ENCODE measurements at regions not wholly inside any gene's neighbourhood (a gene's known extent, or its start where the extent isn't known, plus 50 kb on each side); places are given as distances from the start of the nearest gene placed in this dataset.

DNA sequence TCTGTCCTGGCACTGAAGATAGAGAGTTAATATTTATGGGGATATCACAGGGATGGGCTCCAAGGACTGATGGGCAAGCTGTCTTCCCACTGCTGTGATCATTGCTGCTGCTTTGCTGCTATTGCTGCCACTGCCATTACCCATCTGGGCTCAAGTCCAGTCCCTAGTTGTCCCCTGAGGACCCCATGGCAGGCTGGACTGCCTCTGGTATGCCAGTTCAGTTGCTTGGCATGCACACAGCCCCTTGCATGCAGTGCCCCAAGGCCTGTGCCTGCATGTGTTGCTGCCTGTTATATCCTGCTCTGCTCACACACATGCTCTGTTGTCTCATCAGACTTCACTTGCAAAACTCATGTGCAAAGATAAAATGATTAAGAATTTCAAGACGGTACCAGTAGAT is 109.5 kb downstream of the ADRA2A start:
- CTCF ChIA-PET = no interaction called here
- ATAC-seq = no peak
- POLR2A ChIA-PET = no interaction called here
- no peak overlapping the region for H3K4me3 ChIP-seq
- no peak for DNase-seq (ENCODE audit: low read depth in 1 of 2, low spot score in 1 of 2)
- H3K27ac ChIP-seq = no peak overlapping the region
- WGBS (ENCODE audit: missing lambda C conversion rate) = 13% methylated on average over 1 of the region's 1 CpG
- TF ChIP-seq NFE2L2 (conservative IDR thresholded peaks at IDR 0.05; ENCODE audit: low read length) (no peak), CHD4 (IDR thresholded peaks at IDR 0.05; ENCODE audit: borderline replicate concordance) (no peak), TP53 (CRISPR knock-in tag; IDR thresholded peaks at IDR 0.05) (no peak), PHF8 (IDR thresholded peaks at IDR 0.05; ENCODE audit: borderline replicate concordance, low read depth) (no peak), NR3C1 (IDR thresholded peaks at IDR 0.05) (no peak), NPAS2 (CRISPR knock-in tag; IDR thresholded peaks at IDR 0.05; ENCODE audit: borderline replicate concordance) (no peak), JUN (IDR thresholded peaks at IDR 0.05) (no peak), MAZ (IDR thresholded peaks at IDR 0.05; ENCODE audit: borderline replicate concordance, low read depth, low read length) (no peak), FOXS1 (CRISPR knock-in tag; IDR thresholded peaks at IDR 0.05) (no peak), FOSB (CRISPR knock-in tag; IDR thresholded peaks at IDR 0.05) (no peak), BCL3 (IDR thresholded peaks at IDR 0.05) (no peak), GATA3 (IDR thresholded peaks at IDR 0.05; ENCODE audit: borderline replicate concordance) (no peak), FOSL2 (IDR thresholded peaks at IDR 0.05) (no peak), FOSL2 (CRISPR knock-in tag; IDR thresholded peaks at IDR 0.05) (no peak), PBX3 (IDR thresholded peaks at IDR 0.05) (no peak), EHMT2 (IDR thresholded peaks at IDR 0.05; ENCODE audit: low read depth) (no peak), RFX5 (IDR thresholded peaks at IDR 0.05) (no peak), EHF (CRISPR knock-in tag; IDR thresholded peaks at IDR 0.05) (no peak)
- TF ChIP-seq, protein P1, sequence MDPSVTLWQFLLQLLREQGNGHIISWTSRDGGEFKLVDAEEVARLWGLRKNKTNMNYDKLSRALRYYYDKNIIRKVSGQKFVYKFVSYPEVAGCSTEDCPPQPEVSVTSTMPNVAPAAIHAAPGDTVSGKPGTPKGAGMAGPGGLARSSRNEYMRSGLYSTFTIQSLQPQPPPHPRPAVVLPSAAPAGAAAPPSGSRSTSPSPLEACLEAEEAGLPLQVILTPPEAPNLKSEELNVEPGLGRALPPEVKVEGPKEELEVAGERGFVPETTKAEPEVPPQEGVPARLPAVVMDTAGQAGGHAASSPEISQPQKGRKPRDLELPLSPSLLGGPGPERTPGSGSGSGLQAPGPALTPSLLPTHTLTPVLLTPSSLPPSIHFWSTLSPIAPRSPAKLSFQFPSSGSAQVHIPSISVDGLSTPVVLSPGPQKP (IDR thresholded peaks at IDR 0.05; ENCODE audit: low read depth, low read length) = no peak
- no peaks in the 10 kb centered on the region for H3K4me1 ChIP-seq
- H3K4me2 ChIP-seq = no peak overlapping the region
- no peaks in the 10 kb centered on the region for H3K9me3 ChIP-seq
- no peak for FAIRE-seq

DNA sequence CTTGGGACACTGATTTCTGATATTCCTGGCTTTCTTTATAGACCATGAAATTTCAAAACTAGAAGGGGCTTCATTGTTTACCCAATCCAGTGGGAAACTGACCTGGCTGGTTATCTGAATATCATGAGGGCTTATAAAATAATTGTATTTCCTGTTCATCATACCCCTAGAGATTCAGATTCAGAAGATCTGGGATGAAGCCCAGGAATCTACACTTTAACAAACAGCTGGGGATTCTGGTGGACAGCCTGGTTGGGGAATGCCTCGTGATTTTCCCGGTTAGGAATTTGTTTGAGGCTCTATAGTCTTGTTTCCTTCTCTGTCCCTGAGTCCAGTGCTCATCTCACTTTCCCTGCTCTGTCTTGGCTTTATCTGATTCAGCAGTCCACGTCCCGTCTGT is 110.3 kb downstream of the ADRA2A start:
- Histone ChIP-seq H3K4me1 (no peaks in the 10 kb centered on the region), H3K4me2 (no peak overlapping the region), H3K4me3 (no peak overlapping the region), H3K27ac (no peak overlapping the region), H3K9me3 (no peaks in the 10 kb centered on the region)
- no peak for ATAC-seq
- WGBS (ENCODE audit: missing lambda C conversion rate) = 1% methylated on average over 4 of the region's 4 CpGs
- CTCF ChIA-PET = no interaction called here
- no peak for FAIRE-seq
- POLR2A ChIA-PET = no interaction called here
- TF ChIP-seq CHD4 (IDR thresholded peaks at IDR 0.05; ENCODE audit: borderline replicate concordance) = no peak
- no peak for TF ChIP-seq ZSCAN20 (CRISPR knock-in tag; IDR thresholded peaks at IDR 0.05)
- TF ChIP-seq HOXB13 (CRISPR knock-in tag; IDR thresholded peaks at IDR 0.05; ENCODE audit: low read depth) = no peak
- TF ChIP-seq CEBPB (IDR thresholded peaks at IDR 0.05) = no peak
- TF ChIP-seq POLR2A (IDR thresholded peaks at IDR 0.05; ENCODE audit: low read length) = no peak
- TF ChIP-seq, protein P2, sequence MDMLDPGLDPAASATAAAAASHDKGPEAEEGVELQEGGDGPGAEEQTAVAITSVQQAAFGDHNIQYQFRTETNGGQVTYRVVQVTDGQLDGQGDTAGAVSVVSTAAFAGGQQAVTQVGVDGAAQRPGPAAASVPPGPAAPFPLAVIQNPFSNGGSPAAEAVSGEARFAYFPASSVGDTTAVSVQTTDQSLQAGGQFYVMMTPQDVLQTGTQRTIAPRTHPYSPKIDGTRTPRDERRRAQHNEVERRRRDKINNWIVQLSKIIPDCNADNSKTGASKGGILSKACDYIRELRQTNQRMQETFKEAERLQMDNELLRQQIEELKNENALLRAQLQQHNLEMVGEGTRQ (IDR thresholded peaks at IDR 0.05) = no peak
- TF ChIP-seq TFCP2L1 (CRISPR knock-in tag; IDR thresholded peaks at IDR 0.05) = no peak
- no peak for TF ChIP-seq CBX8 (IDR thresholded peaks at IDR 0.05)
- TF ChIP-seq ZC3H11A (IDR thresholded peaks at IDR 0.05) = no peak
- no peak for TF ChIP-seq HEYL (CRISPR knock-in tag; IDR thresholded peaks at IDR 0.05)
- no peak for TF ChIP-seq RARB (CRISPR knock-in tag; IDR thresholded peaks at IDR 0.05)
- no peak for TF ChIP-seq PBX3 (IDR thresholded peaks at IDR 0.05)
- TF ChIP-seq FOSL2 (IDR thresholded peaks at IDR 0.05) = no peak
- no peak for TF ChIP-seq FOSL2 (CRISPR knock-in tag; IDR thresholded peaks at IDR 0.05)
- no peak for TF ChIP-seq MAZ (IDR thresholded peaks at IDR 0.05; ENCODE audit: borderline replicate concordance, low read depth, low read length)
- DNase-seq (ENCODE audit: low read depth in 1 of 2, low spot score in 1 of 2) = no peak
